Smooth muscle cell (in vitro differentiated cells): ENCODE measurements at regions not wholly inside any gene's neighbourhood (a gene's known extent, or its start where the extent isn't known, plus 50 kb on each side); places are given as distances from the start of the nearest gene placed in this dataset.

Experiments
- DNase-seq: peaks from one replicate; lab custom pipeline; 2025; ENCODE audit not compliant: unreplicated experiment; lab: John Stamatoyannopoulos, UW
- H2AFZ ChIP-seq: fragments of 200-600 bp; sonication (generic); 2 replicates; pipeline ENCODE4 v1.6.0; 2016; ENCODE audit warnings: antibody characterized with exemption, low read depth, mild to moderate bottlenecking
- H3F3A ChIP-seq: fragments of 200-600 bp; sonication (generic); 2 replicates; pipeline ENCODE4 v1.6.0; 2017; ENCODE audit warnings: antibody characterized with exemption, low read depth
- H3K27ac ChIP-seq: fragments of 200-600 bp; sonication (generic); 2 replicates; pipeline ENCODE4 v1.5.1; 2016; ENCODE audit warnings: low read depth, mild to moderate bottlenecking
- H3K27me3 ChIP-seq: fragments of 200-600 bp; sonication (generic); 2 replicates; pipeline ENCODE4 v1.6.1; 2016; ENCODE audit warnings: low read depth, mild to moderate bottlenecking
- H3K36me3 ChIP-seq: fragments of 200-600 bp; sonication (generic); 2 replicates; pipeline ENCODE4 v1.5.1; 2016; ENCODE audit warnings: low read depth
- H3K4me1 ChIP-seq: fragments of 200-600 bp; sonication (generic); 2 replicates; pipeline ENCODE4 v1.5.1; 2016; ENCODE audit warnings: low read depth
- H3K4me2 ChIP-seq: fragments of 200-600 bp; sonication (generic); 2 replicates; pipeline ENCODE4 v1.6.0; 2016; ENCODE audit warnings: mild to moderate bottlenecking
- H3K4me3 ChIP-seq: fragments of 200-600 bp; sonication (generic); 2 replicates; pipeline ENCODE4 v1.5.1; 2016; ENCODE audit warnings: mild to moderate bottlenecking
- H3K79me2 ChIP-seq: fragments of 200-600 bp; sonication (generic); 2 replicates; pipeline ENCODE4 v1.6.0; 2016; ENCODE audit warnings: low read depth, mild to moderate bottlenecking
- H3K9ac ChIP-seq: fragments of 200-600 bp; sonication (generic); 2 replicates; pipeline ENCODE4 v1.6.0; 2016; ENCODE audit warnings: low read depth
- H3K9me3 ChIP-seq: fragments of 200-600 bp; sonication (generic); replicated peaks from 2 replicates; pipeline ENCODE4 v1.5.1; 2016; ENCODE audit warnings: low read depth
- H4K20me1 ChIP-seq: fragments of 200-600 bp; sonication (generic); 2 replicates; pipeline ENCODE4 v1.6.0; 2016; ENCODE audit warnings: low read depth
- WGBS: methylation state at CpG from one replicate; pipeline ENCODE4 v1.1.7; 2016; ENCODE audit warnings: low lambda C conversion rate; 5-methylcytosine and 5-hydroxymethylcytosine counted together
- TF ChIP-seq, protein P1 (sequence below): fragments of 200-600 bp; sonication (generic); IDR thresholded peaks from 2 replicates; pipeline ENCODE4 v1.5.1; 2017; ENCODE audit warnings: borderline replicate concordance, mild to moderate bottlenecking, antibody characterized with exemption; ENCODE audit not compliant: insufficient read depth, poor library complexity, severe bottlenecking

DNA sequence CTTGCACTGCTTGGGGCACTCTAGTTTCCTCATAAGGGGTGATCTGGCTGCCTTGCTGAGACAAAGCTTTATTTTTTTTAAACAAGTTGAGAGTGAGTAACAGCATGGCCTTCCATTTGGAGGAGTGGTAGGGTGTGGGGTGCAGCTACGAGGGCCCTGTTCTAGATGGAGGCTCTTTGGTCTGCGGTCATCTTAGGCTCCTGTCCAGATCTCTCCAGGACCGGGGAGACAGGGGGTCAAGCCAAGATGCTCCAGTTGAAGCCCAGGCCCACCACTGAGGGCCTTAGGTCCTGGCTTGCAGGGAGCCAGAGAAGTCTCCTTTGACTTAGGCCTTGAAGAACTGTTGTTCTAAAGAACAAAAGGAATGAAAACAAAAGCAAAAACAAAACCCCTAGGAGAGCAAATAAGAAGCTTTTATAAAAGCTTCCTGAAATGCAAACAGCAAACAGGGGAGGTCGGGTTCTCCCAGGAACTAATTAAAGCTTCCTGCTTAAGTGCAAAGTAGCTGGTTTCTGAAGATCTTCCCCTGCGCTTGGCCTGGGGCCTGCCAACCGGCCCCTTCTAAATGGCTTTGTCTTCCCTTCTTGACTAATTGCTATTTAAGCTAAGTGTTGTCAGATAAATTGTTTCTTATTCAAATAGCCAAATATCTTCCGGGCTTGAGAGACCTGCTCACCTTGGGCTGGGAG, 259.2 kb downstream of the GLRX3 start:
- Histone ChIP-seq H3K36me3 (no peaks in the 10 kb centered on the region), H3K9me3 (no peaks in the 10 kb centered on the region)
- 62% methylated on average over 7 of the region's 7 CpGs for WGBS

DNA sequence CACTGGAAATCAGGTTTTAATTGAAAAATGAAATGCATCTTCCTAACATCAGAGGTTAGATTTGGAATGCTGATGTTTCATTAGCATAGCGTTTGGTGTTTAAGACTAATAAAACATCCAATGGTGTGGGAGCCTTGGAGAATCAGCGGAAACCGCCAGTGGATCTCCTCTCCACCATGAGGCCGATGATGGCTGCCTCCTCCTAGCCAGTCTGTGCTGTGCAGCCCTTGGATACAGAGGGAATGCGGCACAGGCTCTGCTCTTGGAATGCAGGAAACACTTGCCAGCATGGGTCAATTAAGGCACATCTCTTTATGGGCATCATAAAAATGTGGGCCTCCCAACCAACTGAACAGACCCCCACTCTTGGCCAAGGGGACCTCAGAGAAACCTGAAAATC, 259.9 kb downstream of the GLRX3 start:
- TF ChIP-seq, protein P1, sequence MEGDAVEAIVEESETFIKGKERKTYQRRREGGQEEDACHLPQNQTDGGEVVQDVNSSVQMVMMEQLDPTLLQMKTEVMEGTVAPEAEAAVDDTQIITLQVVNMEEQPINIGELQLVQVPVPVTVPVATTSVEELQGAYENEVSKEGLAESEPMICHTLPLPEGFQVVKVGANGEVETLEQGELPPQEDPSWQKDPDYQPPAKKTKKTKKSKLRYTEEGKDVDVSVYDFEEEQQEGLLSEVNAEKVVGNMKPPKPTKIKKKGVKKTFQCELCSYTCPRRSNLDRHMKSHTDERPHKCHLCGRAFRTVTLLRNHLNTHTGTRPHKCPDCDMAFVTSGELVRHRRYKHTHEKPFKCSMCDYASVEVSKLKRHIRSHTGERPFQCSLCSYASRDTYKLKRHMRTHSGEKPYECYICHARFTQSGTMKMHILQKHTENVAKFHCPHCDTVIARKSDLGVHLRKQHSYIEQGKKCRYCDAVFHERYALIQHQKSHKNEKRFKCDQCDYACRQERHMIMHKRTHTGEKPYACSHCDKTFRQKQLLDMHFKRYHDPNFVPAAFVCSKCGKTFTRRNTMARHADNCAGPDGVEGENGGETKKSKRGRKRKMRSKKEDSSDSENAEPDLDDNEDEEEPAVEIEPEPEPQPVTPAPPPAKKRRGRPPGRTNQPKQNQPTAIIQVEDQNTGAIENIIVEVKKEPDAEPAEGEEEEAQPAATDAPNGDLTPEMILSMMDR = no peak
- Histone ChIP-seq H3K27ac (no peak overlapping the region), H3K36me3 (no peaks in the 10 kb centered on the region), H3K9me3 (no peaks in the 10 kb centered on the region), H2AFZ (no peak overlapping the region), H3F3A (no peaks in the 10 kb centered on the region), H3K27me3 (no peaks in the 10 kb centered on the region), H3K4me1 (no peaks in the 10 kb centered on the region), H3K4me3 (no peak overlapping the region), H4K20me1 (no peaks in the 10 kb centered on the region), H3K9ac (no peak overlapping the region), H3K79me2 (no peaks in the 10 kb centered on the region), H3K4me2 (no peak overlapping the region)
- WGBS = 92% methylated on average over 5 of the region's 5 CpGs
- no peak for DNase-seq

More for the DNA sequence above, 259.2 kb downstream of the GLRX3 start:
- Histone ChIP-seq H3K4me2 (no peak overlapping the region), H3K4me3 (no peak overlapping the region), H3K79me2 (no peaks in the 10 kb centered on the region), H3K9ac (no peak overlapping the region), H3K4me1 (no peaks in the 10 kb centered on the region), H3K27me3 (no peaks in the 10 kb centered on the region), H3K27ac (no peak overlapping the region), H2AFZ (no peak overlapping the region), H4K20me1 (no peaks in the 10 kb centered on the region), H3F3A (no peaks in the 10 kb centered on the region)
- no peak for DNase-seq
- TF ChIP-seq, protein P1 = no peak

DNA sequence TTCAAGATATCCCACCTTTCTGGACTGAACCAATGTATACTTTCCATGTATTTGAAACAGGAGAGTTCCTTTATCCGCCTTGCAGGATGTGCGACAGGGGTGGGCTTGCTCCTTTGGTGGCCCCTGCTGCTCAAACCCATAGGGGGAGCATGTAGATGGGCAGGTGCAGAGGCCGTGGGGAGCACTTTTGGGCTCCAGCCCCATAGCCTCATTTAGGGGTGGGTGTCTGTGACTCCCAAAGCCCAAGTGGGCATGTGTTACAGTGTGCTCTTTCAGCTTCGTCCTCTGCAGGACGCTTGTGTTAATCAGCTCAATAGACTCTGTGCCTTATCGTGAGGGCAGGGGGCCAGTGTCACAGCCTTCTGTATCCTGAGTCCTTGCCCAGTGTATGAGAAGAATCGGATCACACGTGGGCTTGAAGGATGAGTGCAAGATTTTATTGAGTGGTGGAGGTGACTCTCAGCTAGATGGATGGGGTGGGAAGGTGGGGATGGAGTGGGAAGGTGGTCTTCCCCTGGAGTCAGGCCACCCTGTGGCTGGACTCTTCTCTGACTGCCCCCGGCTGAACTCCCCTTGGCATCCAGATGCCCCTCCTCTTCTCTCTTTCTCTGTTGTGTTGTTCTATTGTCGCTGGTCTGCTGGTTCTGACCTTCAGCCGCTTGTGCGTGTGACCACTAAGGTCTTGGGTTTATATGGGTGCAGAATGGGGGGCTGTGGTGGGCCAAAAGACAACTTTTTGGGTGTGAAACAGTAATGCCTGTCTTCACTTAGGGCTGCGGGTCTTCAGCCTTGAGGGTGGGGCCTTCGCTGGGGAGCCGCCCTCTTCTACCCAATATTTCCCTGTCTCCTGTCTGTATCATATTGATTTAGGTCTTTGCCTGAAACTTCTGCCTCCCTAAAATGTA, 262.2 kb downstream of the GLRX3 start:
- H3K4me1 ChIP-seq = no peaks in the 10 kb centered on the region
- no peak overlapping the region for H3K9ac ChIP-seq
- WGBS = 84% methylated on average over 15 of the region's 15 CpGs
- H3K79me2 ChIP-seq = no peaks in the 10 kb centered on the region
- no peaks in the 10 kb centered on the region for H3K36me3 ChIP-seq
- no peaks in the 10 kb centered on the region for H3K27me3 ChIP-seq
- TF ChIP-seq, protein P1 = no peak
- no peak overlapping the region for H3K4me2 ChIP-seq
- no peaks in the 10 kb centered on the region for H4K20me1 ChIP-seq
- no peak for DNase-seq
- no peak overlapping the region for H2AFZ ChIP-seq
- H3F3A ChIP-seq = no peaks in the 10 kb centered on the region
- no peaks in the 10 kb centered on the region for H3K9me3 ChIP-seq
- no peak overlapping the region for H3K4me3 ChIP-seq
- H3K27ac ChIP-seq = no peak overlapping the region
